Activated T-helper 17 cell treated with anti-CD3 and anti-CD28 coated beads, Interleukin-2, amount 50 U/mL, for 72 hours (primary cell): ENCODE measurements at regions not wholly inside any gene's neighbourhood (a gene's known extent, or its start where the extent isn't known, plus 50 kb on each side); places are given as distances from the start of the nearest gene placed in this dataset.
"Not testable (repeated sequence)": the region's sequence is repeated elsewhere in the genome, so short reads cannot be mapped to it uniquely, and the experiment has no call there.

ENCODE experiments used
- ATAC-seq: fragments of 150-1000 bp; cut with Tn5 transposase; replicated peaks from 2 replicates; pipeline ENCODE4 v1.10.0; 2021; ENCODE audit warnings: mild to moderate bottlenecking, moderate library complexity
- H3K27ac Mint-ChIP-seq: one replicate; pipeline ENCODE4 v1.8.0; 2022; ENCODE audit warnings: mixed read lengths
- H3K27me3 Mint-ChIP-seq: one replicate; pipeline ENCODE4 v1.8.0; 2022; ENCODE audit warnings: mixed read lengths
- H3K36me3 Mint-ChIP-seq: one replicate; pipeline ENCODE4 v1.8.0; 2022; ENCODE audit warnings: low read depth, mild to moderate bottlenecking, mixed read lengths
- H3K4me1 Mint-ChIP-seq: one replicate; pipeline ENCODE4 v1.8.0; 2022; ENCODE audit warnings: mixed read lengths
- H3K4me3 Mint-ChIP-seq: one replicate; pipeline ENCODE4 v1.8.0; 2022; ENCODE audit warnings: mild to moderate bottlenecking, mixed read lengths
- H3K9me3 Mint-ChIP-seq: one replicate; pipeline ENCODE4 v1.8.0; 2022; ENCODE audit warnings: mixed read lengths

DNA sequence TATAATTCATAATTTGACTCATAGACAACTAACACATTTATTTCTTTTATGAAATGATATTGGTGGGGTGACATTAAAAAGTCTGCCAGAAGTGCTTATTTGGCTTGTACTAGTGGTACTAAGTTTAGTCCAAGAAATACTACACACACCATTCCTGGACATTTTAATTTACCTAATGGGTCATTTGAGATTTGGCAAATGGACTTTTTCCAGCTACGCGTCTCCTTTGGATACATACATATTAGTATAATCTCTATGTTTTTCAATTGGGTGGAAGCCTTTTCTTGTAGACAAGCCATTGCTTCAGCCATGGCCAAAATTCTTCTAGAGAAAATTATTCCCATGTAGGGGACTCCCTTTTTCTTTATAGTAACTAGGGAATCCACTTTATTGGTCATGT lies 968.5 kb downstream of the C4orf33 start:
- Mint-ChIP-seq H3K9me3 (peaks cover 6% of the 10 kb centered on the region), H3K27ac (no peak overlapping the region), H3K27me3 (no peaks in the 10 kb centered on the region)

DNA sequence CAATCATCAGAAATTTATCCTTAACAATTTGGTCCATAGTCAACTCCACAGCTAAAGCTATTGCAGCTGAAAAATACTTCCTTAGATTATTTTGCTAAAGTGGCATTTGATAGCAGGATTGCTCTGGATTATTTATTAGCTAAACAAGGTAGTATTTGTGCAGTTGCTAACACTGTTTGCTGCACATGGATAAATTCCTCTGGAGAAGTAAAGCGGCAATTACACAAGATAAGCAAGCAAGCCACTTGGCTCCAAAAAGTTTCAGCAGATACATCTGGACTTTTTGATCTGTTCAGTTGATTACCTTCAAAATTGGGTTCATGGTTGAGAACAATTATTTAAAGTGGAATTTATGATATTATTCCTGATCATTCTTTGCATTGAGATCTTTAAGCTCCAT lies 971.5 kb downstream of the C4orf33 start:
- H3K4me3 Mint-ChIP-seq, result no peak overlapping the region
- H3K27ac Mint-ChIP-seq, result no peak overlapping the region
- no peaks in the 10 kb centered on the region for H3K36me3 Mint-ChIP-seq
- no peaks in the 10 kb centered on the region for H3K27me3 Mint-ChIP-seq
- peaks cover 6% of the 10 kb centered on the region for H3K9me3 Mint-ChIP-seq
- ATAC-seq, result no peak
- H3K4me1 Mint-ChIP-seq, result no peaks in the 10 kb centered on the region

More for the DNA sequence above, 968.5 kb downstream of the C4orf33 start:
- H3K4me1 Mint-ChIP-seq, result no peaks in the 10 kb centered on the region
- H3K36me3 Mint-ChIP-seq, result no peaks in the 10 kb centered on the region
- ATAC-seq, result no peak
- H3K4me3 Mint-ChIP-seq, result no peak overlapping the region

DNA sequence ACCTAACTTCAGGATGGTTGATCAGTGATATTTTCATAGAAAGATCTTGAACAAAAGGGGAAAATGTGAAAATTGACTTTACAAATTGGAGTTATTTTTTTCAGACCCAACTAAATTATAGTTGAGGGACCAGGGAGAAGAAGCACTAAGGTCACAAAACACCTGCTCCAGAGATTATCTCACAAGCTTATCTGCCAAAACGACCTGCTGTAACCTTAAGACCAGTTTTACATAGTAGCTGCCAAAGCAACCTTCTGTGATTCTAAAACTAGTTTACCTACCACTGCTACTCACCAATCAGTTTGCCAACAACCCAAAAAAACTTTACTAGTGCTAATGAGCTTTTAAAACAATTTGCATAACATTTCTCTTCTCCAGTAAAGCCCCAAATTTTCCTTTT lies 972.1 kb downstream of the C4orf33 start:
- Mint-ChIP-seq H3K27me3 (no peaks in the 10 kb centered on the region), H3K27ac (no peak overlapping the region), H3K4me3 (no peak overlapping the region), H3K9me3 (peaks cover 6% of the 10 kb centered on the region), H3K36me3 (no peaks in the 10 kb centered on the region), H3K4me1 (no peaks in the 10 kb centered on the region)
- ATAC-seq, result no peak

DNA sequence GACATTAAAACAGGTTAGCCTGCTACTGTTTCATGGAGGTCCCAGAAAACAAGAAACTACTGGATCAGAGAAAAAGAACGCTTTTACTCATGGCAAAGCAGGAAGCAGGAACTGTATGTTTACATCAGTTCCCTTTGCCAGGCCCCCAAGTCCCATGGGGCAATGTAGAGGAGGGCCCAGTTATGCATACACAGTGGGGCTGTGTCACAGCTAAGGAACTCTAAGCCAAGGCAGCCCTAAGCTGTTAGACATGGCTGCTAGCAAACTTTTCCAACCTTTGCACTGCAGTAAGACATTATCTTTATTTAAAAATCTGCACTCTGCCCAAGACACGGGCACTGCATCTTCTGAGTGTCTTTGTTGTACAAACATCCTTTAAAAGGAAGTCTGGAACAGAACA lies 975.8 kb downstream of the C4orf33 start:
- no peak for ATAC-seq
- H3K4me3 Mint-ChIP-seq, result no peak overlapping the region
- no peaks in the 10 kb centered on the region for H3K36me3 Mint-ChIP-seq
- H3K27ac Mint-ChIP-seq, result no peak overlapping the region
- no peaks in the 10 kb centered on the region for H3K27me3 Mint-ChIP-seq
- peaks cover 6% of the 10 kb centered on the region for H3K9me3 Mint-ChIP-seq
- H3K4me1 Mint-ChIP-seq, result no peaks in the 10 kb centered on the region

DNA sequence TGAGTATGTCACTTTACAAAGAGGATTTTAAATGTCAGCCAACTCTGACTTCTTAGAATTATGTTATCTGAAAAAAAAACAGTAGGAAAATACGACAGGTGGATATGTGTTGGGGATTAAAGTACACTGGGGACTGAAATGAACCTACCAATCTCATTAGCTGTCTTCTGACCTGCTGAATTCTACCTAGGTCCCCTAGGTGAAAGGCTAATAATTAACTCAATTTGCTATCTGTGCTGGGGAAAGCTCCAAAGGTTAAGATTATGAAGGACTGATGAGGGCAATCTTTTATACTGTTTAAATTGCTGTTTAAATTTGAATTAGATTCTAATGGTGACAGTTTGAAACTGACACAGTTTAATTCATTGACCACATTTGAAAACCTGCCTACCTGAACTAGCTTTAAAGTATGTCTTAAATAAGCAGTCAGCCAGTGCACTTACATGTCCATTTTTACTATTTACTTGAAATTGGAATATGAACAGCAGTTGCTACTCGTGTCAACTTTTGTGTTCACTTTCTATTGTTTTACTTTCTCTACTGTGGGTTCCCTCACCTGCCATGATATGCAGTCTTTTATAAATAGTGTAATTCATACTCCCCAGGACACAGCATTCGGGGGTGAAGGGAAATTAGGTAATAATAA lies 977.3 kb downstream of the C4orf33 start:
- H3K27me3 Mint-ChIP-seq, result no peaks in the 10 kb centered on the region
- no peaks in the 10 kb centered on the region for H3K4me1 Mint-ChIP-seq
- peaks cover 3% of the 10 kb centered on the region for H3K9me3 Mint-ChIP-seq
- H3K4me3 Mint-ChIP-seq, result no peak overlapping the region
- no peak overlapping the region for H3K27ac Mint-ChIP-seq
- no peak for ATAC-seq
- H3K36me3 Mint-ChIP-seq, result no peaks in the 10 kb centered on the region

DNA sequence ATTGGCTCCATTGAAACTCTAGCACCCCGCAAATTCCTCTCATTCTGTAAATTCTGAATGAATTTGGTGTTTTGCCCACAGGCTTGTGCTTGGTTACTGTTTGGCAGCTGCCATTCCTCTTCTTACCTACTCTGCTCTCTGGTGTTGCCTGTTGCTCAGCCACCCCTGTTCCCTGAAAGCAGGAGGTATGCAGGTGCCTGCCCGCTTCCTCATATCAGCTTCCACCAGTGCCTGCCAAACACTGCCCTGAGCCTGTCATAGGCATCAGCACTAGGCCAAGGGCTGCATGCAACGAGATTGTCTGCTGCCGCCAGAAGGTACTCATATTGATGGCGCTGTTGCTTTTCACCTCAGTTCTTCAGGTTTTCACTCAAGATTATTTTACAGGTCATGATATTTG lies 978.1 kb downstream of the C4orf33 start:
- no peaks in the 10 kb centered on the region for H3K36me3 Mint-ChIP-seq
- no peak overlapping the region for H3K4me3 Mint-ChIP-seq
- H3K27me3 Mint-ChIP-seq, result no peaks in the 10 kb centered on the region
- peaks cover 3% of the 10 kb centered on the region for H3K9me3 Mint-ChIP-seq
- ATAC-seq, result no peak
- no peak overlapping the region for H3K27ac Mint-ChIP-seq
- no peaks in the 10 kb centered on the region for H3K4me1 Mint-ChIP-seq

DNA sequence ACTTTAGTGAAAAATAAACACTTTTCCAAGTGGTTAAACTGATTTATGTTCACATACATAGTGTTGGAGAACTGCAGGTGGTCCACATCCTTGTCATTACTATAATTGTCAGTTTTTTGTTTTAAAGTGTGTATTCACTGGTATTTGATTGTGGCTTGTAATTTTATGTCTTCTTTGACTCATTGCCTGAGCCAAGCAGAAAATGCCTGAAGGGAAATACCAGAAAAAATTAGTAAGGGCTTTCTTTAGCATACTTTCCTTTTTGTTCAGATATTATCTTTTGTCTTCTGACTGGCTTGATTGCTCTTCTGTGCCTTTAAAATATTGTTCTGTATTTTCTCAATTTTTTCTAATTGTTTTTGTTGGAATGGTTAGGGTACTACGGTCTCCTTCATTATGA lies 981.3 kb downstream of the C4orf33 start:
- H3K36me3 Mint-ChIP-seq, result no peaks in the 10 kb centered on the region
- peaks cover 3% of the 10 kb centered on the region for H3K9me3 Mint-ChIP-seq
- H3K27ac Mint-ChIP-seq, result no peak overlapping the region
- no peaks in the 10 kb centered on the region for H3K27me3 Mint-ChIP-seq
- ATAC-seq, result no peak
- H3K4me3 Mint-ChIP-seq, result no peak overlapping the region
- H3K4me1 Mint-ChIP-seq, result no peaks in the 10 kb centered on the region

DNA sequence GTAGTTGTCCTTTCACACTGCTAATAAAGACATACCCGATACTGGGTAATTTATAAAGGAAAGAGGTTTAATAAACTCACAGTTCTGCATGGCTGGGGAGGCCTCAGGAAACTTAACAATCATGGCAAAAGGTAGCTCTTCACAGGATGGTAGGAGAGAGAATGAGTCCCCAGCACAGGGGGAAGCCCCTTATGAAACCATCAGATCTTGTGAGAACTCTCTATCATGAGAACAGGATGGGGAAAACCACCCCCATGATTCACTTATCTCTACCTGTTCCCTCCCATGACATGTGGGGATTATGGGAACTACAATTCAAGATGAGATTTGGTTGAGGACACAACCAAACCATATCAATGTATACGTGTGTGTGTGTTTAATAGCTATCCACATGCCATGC lies 983.1 kb downstream of the C4orf33 start:
- not testable (repeated sequence) for H3K27ac Mint-ChIP-seq, H3K36me3 Mint-ChIP-seq, H3K4me3 Mint-ChIP-seq, ATAC-seq, H3K9me3 Mint-ChIP-seq, H3K4me1 Mint-ChIP-seq, H3K27me3 Mint-ChIP-seq

DNA sequence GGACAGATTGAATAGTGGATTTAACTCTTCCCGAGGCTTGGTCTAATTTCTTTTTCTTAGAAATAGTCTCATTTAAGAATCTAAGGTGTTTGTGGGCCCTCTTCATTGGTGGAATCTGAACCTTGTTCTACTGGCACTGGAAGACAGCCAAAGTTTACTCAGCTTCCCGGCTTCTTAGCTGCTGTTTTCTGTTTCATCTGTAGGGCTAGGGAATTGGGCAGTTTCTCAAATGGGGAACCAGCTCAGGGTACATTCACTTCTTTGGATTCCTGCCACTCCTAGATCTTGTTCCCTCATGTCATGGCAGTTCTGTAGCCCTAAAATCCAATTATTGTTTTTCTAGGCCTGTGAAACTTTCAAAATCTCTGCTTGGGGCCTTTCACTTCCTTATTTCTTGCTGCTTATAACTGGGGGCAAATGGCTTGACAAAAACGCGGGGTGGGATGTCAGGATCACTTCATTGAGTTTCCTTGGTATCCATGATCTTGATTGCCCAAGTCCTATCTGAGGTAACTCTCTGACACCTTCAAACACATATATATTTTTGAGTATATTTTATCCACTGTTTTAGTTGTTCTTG lies 985.0 kb downstream of the C4orf33 start:
- Mint-ChIP-seq H3K36me3 (no peaks in the 10 kb centered on the region), H3K27ac (no peak overlapping the region), H3K9me3 (no peaks in the 10 kb centered on the region), H3K27me3 (no peaks in the 10 kb centered on the region), H3K4me1 (no peaks in the 10 kb centered on the region), H3K4me3 (no peak overlapping the region)
- ATAC-seq, result no peak

DNA sequence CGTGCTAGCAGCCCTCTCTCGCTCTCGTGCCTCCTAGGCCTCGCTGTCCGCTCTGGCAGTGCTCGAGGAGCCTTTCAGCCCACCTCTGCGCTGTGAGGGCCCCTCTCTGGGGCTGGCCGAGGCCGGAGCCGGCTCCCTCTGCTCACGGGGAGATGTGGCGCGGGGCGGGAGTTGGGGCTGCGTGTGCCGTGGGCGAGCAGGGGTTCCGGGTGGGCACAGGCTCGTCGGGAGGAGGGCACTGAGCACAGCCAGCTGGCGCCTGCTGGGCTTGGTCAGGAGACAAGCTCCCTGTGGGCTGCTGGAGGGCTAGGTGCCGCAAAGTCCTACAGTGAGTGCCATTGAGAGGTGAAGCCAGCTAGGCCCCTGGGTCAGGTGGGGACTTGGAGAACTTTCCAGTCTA lies 994.5 kb downstream of the C4orf33 start:
- no peak for ATAC-seq
- Mint-ChIP-seq H3K27ac (no peak overlapping the region), H3K36me3 (no peaks in the 10 kb centered on the region), H3K4me1 (no peaks in the 10 kb centered on the region), H3K9me3 (peaks cover 1% of the 10 kb centered on the region), H3K27me3 (no peaks in the 10 kb centered on the region), H3K4me3 (no peak overlapping the region)

DNA sequence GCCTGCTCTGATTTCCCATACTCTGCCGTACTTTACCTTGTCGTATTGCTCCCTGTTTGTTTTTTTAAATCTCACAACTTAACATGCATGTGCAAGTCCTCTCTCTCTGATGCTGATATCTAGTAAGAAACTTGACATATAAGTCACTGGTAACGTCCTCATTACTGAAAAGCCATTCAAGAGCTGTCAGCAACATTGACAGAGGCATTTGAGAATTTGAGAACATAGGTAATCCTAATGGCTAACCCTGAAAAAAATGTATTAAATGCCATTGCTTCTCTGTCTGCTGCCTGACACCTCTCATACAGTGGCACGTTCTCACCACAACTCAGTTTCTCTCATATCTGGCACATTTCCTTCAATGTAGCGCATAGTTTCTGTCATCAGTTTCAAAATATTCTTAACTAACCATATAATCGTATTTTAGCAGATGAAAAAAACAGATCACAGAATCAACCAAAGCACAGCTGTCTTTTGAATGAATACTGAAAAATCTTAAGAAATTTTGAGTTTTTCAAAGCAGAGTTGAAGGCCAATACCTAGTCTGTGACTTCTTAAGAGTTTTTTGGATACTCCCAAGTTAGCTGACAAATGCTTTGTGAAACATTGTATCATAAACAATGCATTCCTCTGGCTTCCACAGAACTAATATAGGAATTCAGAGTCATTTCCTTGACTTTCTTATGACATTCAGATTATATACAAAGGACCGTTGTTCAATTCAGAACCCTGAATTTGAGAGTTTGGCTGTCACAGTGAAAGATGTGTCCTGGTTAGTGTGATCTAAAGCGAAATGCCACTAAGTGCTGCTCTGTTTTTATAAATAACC lies 996.4 kb downstream of the C4orf33 start:
- no peaks in the 10 kb centered on the region for H3K27me3 Mint-ChIP-seq
- H3K27ac Mint-ChIP-seq, result no peak overlapping the region
- H3K4me1 Mint-ChIP-seq, result no peaks in the 10 kb centered on the region
- no peak overlapping the region for H3K4me3 Mint-ChIP-seq
- H3K9me3 Mint-ChIP-seq, result peaks cover 3% of the 10 kb centered on the region
- no peaks in the 10 kb centered on the region for H3K36me3 Mint-ChIP-seq
- no peak for ATAC-seq

DNA sequence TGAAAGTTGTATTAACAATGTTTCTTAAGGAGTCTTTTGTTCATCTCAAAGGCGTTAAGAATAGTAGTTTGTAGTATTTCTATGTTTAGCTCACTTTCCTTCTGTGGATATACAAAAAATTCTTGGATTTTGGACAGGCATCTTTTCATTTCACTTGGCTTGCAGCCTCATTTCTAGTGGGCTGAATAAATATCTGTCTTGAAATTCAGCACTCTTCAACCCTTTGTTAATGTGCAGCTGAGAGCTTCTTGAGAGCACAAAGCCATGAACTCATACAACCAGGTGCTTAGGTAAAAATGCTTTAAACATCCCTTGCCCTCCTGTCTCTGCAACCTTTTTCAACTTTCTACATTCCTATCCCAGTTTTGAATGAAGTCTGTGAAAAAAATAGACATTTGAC lies 1003.2 kb downstream of the C4orf33 start:
- Mint-ChIP-seq H3K4me3 (no peak overlapping the region), H3K36me3 (no peaks in the 10 kb centered on the region), H3K4me1 (no peaks in the 10 kb centered on the region), H3K27ac (no peak overlapping the region), H3K9me3 (peaks cover 7% of the 10 kb centered on the region), H3K27me3 (no peaks in the 10 kb centered on the region)
- ATAC-seq, result no peak

DNA sequence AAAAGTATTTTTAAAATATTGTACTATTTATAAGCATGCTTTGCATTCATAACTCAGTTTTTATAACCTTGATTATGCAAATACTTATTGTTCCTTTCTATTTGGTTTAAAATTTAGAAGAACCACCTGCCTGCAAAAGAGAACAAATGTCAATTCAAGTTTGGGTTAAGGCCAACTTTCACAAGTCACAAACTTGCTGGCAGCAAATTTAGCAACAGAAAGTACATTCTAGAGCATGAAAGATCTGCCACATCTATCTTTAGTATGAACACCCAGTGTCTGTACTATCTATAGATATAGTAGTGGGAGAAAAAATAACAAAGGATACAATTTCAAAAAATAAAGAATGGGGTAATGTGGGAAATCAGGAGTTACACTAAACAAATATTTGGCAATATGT lies 1014.2 kb downstream of the C4orf33 start:
- H3K27ac Mint-ChIP-seq, result no peak overlapping the region
- no peak for ATAC-seq
- H3K9me3 Mint-ChIP-seq, result peaks cover 13% of the 10 kb centered on the region
- H3K36me3 Mint-ChIP-seq, result no peaks in the 10 kb centered on the region
- H3K4me3 Mint-ChIP-seq, result no peak overlapping the region
- H3K4me1 Mint-ChIP-seq, result no peaks in the 10 kb centered on the region
- H3K27me3 Mint-ChIP-seq, result no peaks in the 10 kb centered on the region

DNA sequence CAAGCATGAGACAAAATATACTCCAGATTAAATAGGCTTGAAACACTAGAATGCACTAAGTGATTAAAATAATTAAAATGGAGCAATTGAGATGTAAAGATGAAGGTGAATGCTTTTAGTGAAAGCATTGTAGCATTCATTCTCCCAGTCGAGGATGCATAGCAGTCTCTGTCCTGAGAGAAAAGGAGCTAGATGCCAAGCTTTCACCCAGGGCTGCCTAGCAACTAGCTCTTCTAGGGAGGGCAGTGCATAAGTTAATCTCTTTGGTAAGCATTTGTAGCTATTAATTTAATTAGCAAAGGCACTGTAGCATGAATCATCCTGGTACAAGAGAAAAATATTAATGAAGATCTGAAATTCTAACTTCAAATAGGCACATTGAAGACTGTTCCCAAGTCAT lies 1014.8 kb downstream of the C4orf33 start:
- no peak overlapping the region for H3K27ac Mint-ChIP-seq
- no peaks in the 10 kb centered on the region for H3K4me1 Mint-ChIP-seq
- H3K36me3 Mint-ChIP-seq, result no peaks in the 10 kb centered on the region
- ATAC-seq, result no peak
- no peaks in the 10 kb centered on the region for H3K27me3 Mint-ChIP-seq
- H3K9me3 Mint-ChIP-seq, result peaks cover 13% of the 10 kb centered on the region
- no peak overlapping the region for H3K4me3 Mint-ChIP-seq

DNA sequence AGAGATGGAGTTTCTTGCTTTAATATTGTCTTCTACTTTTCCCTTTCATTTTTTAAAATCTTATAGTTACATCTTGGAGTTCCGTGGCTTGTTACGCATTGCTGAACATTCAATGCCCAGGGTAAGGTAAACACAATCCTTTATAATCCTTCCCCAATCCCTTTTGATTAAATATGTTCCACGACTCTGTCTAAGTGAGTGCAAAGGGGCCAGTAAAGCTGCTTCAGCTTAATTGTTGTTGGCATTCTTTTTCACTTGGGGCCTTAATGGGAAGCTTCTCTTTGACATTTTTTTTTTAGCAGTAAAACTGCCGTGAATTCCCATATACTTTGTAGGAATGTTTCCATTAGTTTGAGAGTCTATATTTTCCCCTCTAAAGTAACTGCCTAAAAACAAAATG lies 1028.1 kb downstream of the C4orf33 start:
- no peak for ATAC-seq
- H3K27me3 Mint-ChIP-seq, result no peaks in the 10 kb centered on the region
- H3K9me3 Mint-ChIP-seq, result peaks cover 6% of the 10 kb centered on the region
- no peak overlapping the region for H3K27ac Mint-ChIP-seq
- no peaks in the 10 kb centered on the region for H3K4me1 Mint-ChIP-seq
- H3K4me3 Mint-ChIP-seq, result no peak overlapping the region
- no peaks in the 10 kb centered on the region for H3K36me3 Mint-ChIP-seq
